Nephron (organoid): ENCODE measurements at regions not wholly inside any gene's neighbourhood (a gene's known extent, or its start where the extent isn't known, plus 50 kb on each side); places are given as distances from the start of the nearest gene placed in this dataset.

ENCODE experiments used
- H3K27ac Mint-ChIP-seq, 3 experiments: 2 replicates each; pipeline ENCODE4 v1.8.0; 2020; ENCODE audit warnings: mixed read lengths in 3 of 3, mild to moderate bottlenecking in 2 of 3, moderate library complexity in 1 of 3
- H3K27me3 Mint-ChIP-seq: 2 replicates; pipeline ENCODE4 v1.8.0; 2021; ENCODE audit warnings: low read depth, mild to moderate bottlenecking, moderate library complexity, mixed read lengths
- H3K36me3 Mint-ChIP-seq: 2 replicates; pipeline ENCODE4 v1.8.0; 2020; ENCODE audit warnings: low read depth, mixed read lengths
- H3K4me1 Mint-ChIP-seq: 2 replicates; pipeline ENCODE4 v1.8.0; 2020; ENCODE audit warnings: mixed read lengths
- H3K4me3 Mint-ChIP-seq, 3 experiments: 2 replicates each; pipeline ENCODE4 v1.8.0; 2020; ENCODE audit warnings: mild to moderate bottlenecking in 3 of 3, mixed read lengths in 3 of 3, moderate library complexity in 2 of 3
- H3K9me3 Mint-ChIP-seq: 2 replicates; pipeline ENCODE4 v1.8.0; 2020; ENCODE audit warnings: mixed read lengths
- CTCF ChIP-seq, 3 experiments: fragments of 200-600 bp; sonication (generic); IDR thresholded peaks; one replicate each; pipeline ENCODE4 v1.5.0; 2021; ENCODE audit warnings: antibody characterized with exemption in 3 of 3; ENCODE audit not compliant: unreplicated experiment in 3 of 3

- peaks cover 7% of the 10 kb centered on the region for H3K9me3 Mint-ChIP-seq
- no peaks in the 10 kb centered on the region for H3K36me3 Mint-ChIP-seq
- peaks cover 14% of the 10 kb centered on the region for H3K4me1 Mint-ChIP-seq
- no peak for TF ChIP-seq CTCF (IDR thresholded peaks at IDR 0.05; ENCODE audit: unreplicated experiment in 3 of 3)
- H3K27ac Mint-ChIP-seq = no peak overlapping the region
- peak overlapping the region in 1 of 3 experiments; percentile 26 for H3K4me3 Mint-ChIP-seq
- peaks cover 8% of the 10 kb centered on the region for H3K27me3 Mint-ChIP-seq
These were observed 351.5 kb upstream of the CHD6 start for GRCh38 chr20:41969656-41970055.

DNA sequence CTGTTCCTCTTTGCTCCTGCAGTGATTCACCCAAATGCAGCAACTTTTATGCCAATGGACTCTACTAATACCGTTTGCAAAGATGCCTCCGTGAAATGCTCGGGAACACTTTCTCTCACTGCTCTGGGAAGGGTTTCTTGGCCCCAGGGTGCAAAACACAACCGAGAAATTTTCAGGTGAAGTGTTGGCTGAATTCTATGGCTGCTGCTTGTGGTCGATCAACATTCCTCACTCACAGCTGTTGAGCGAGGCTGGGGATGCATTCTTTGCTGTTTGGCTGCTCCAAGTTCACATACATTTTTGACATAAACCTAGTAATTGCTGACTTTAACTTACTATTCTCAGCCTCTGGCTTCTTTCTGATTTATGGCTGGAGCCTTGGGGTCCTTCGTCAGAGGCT lies 342.0 kb upstream of the CHD6 start:
- H3K4me1 Mint-ChIP-seq = no peaks in the 10 kb centered on the region
- H3K9me3 Mint-ChIP-seq = no peaks in the 10 kb centered on the region
- no peak for TF ChIP-seq CTCF (IDR thresholded peaks at IDR 0.05; ENCODE audit: unreplicated experiment in 3 of 3)
- H3K27me3 Mint-ChIP-seq = peaks cover 47% of the 10 kb centered on the region
- no peak overlapping the region for H3K27ac Mint-ChIP-seq
- H3K4me3 Mint-ChIP-seq = no peak overlapping the region
- no peaks in the 10 kb centered on the region for H3K36me3 Mint-ChIP-seq

GRCh38 chr20:41958391-41958790 lies 340.2 kb upstream of the CHD6 start:
- H3K36me3 Mint-ChIP-seq = no peaks in the 10 kb centered on the region
- no peak overlapping the region for H3K4me3 Mint-ChIP-seq
- H3K9me3 Mint-ChIP-seq = no peaks in the 10 kb centered on the region
- no peak overlapping the region for H3K27ac Mint-ChIP-seq
- TF ChIP-seq CTCF (IDR thresholded peaks at IDR 0.05; ENCODE audit: unreplicated experiment in 3 of 3) = no peak
- no peaks in the 10 kb centered on the region for H3K4me1 Mint-ChIP-seq
- peaks cover 51% of the 10 kb centered on the region for H3K27me3 Mint-ChIP-seq

DNA sequence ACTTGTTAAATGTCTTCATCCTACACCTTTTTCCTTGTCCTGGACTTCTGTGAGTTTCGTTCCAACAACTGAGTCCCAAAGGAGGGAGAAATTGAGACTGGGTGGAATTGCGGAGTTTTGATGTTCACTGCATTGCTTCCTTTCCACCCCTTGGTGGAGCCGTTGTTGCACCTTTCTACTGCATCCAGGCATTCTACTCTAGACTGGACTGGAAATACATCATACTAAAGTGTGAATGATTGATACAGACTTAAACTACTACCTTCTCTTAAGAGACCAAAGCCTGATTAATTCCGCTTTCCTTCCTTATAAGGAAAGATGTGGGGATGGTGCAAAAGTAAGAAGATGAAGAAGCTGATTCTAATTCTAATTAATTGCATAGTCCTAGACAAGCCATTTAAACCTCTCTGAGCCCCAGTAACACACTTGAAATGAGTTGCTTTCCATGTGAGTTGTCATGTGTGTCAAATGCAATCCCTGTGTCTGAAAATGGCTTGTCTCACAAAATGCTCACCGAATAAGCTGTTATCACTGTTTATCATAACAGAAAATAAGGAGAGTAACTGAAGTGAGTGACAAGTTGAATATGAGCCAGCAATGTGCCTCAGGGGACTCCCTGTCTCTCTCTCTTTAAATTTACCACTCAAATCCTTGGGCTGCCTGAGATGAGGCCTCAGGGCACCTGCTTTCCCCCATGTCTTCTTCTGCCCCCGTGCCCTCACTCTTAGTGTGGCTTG lies 338.3 kb upstream of the CHD6 start:
- no peak overlapping the region for H3K4me3 Mint-ChIP-seq
- no peak overlapping the region for H3K27ac Mint-ChIP-seq
- H3K27me3 Mint-ChIP-seq = peaks cover 35% of the 10 kb centered on the region
- TF ChIP-seq CTCF (IDR thresholded peaks at IDR 0.05; ENCODE audit: unreplicated experiment in 3 of 3) = peak; percentile 38 to 60 (median 56)
- no peaks in the 10 kb centered on the region for H3K9me3 Mint-ChIP-seq
- no peaks in the 10 kb centered on the region for H3K4me1 Mint-ChIP-seq
- H3K36me3 Mint-ChIP-seq = no peaks in the 10 kb centered on the region

DNA sequence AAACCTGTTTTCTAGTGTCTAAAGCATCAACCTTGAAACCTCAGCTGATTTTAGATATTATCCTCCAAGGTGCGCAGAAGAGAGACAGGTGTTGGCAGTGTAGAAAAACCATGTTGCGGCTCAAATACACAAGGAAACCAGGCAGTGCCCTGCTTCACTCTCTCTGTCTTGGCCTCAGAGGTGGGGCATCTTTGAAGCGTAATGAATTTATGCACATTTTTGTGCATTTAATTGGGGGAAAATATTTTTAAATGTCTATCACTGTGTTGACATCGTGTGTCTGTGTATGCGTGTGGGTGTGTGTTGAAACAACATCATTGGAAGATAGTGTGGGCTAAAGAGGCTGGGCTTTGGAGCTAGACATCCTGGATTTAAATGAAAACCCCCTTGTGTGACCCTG lies 334.0 kb upstream of the CHD6 start:
- Mint-ChIP-seq H3K27ac (no peak overlapping the region), H3K4me1 (no peaks in the 10 kb centered on the region), H3K27me3 (peaks cover 24% of the 10 kb centered on the region), H3K36me3 (no peaks in the 10 kb centered on the region), H3K9me3 (no peaks in the 10 kb centered on the region), H3K4me3 (no peak overlapping the region)
- TF ChIP-seq CTCF (IDR thresholded peaks at IDR 0.05; ENCODE audit: unreplicated experiment in 3 of 3) = no peak

GRCh38 chr20:41951615-41952014 lies 333.4 kb upstream of the CHD6 start:
- TF ChIP-seq CTCF (IDR thresholded peaks at IDR 0.05; ENCODE audit: unreplicated experiment in 3 of 3) = no peak
- Mint-ChIP-seq H3K9me3 (no peaks in the 10 kb centered on the region), H3K4me1 (no peaks in the 10 kb centered on the region), H3K27ac (no peak overlapping the region), H3K27me3 (peaks cover 20% of the 10 kb centered on the region), H3K36me3 (no peaks in the 10 kb centered on the region), H3K4me3 (no peak overlapping the region)
